DND-41 (cell line): ENCODE measurements at regions not wholly inside any gene's neighbourhood (a gene's known extent, or its start where the extent isn't known, plus 50 kb on each side); places are given as distances from the start of the nearest gene placed in this dataset.

ENCODE experiments used
- ATAC-seq: fragments of 200-7000 bp; cut with Tn5 transposase; 3 replicates; pipeline ENCODE4 v1.9.1; 2021; ENCODE audit warnings: low read depth; ENCODE audit not compliant: insufficient read depth
- DNase-seq: peaks from one replicate; pipeline ENCODE4 v3.0.0-alpha.2; 2020
- H2AFZ ChIP-seq: 2 replicates; pipeline ENCODE4 v1.6.0; 2012; ENCODE audit warnings: low read depth, low read length
- H3K27ac ChIP-seq: 2 replicates; pipeline ENCODE4 v1.5.1; 2012; ENCODE audit warnings: low read length, inconsistent platforms
- H3K27me3 ChIP-seq: fragments of 200-600 bp; sonication (generic); 2 replicates; pipeline ENCODE4 v1.6.0; 2012; ENCODE audit warnings: low read length, mild to moderate bottlenecking, inconsistent platforms; ENCODE audit not compliant: insufficient read depth, poor library complexity
- H3K36me3 ChIP-seq: 2 replicates; pipeline ENCODE4 v1.5.1; 2012; ENCODE audit warnings: low read length, inconsistent platforms; ENCODE audit not compliant: insufficient read depth
- H3K4me1 ChIP-seq: 2 replicates; pipeline ENCODE4 v1.5.1; 2012; ENCODE audit warnings: mild to moderate bottlenecking, low read length; ENCODE audit not compliant: insufficient read depth
- H3K4me2 ChIP-seq: 2 replicates; pipeline ENCODE4 v1.6.0; 2012; ENCODE audit warnings: mild to moderate bottlenecking, moderate library complexity, low read length, inconsistent platforms; ENCODE audit not compliant: insufficient read depth
- H3K4me3 ChIP-seq, 2 experiments: fragments of 200-600 bp in 1 of 2; shearing (Covaris generic) in 1 of 2; 2 replicates each; pipeline ENCODE4 v1.5.1; 2012 to 2016; ENCODE audit warnings: inconsistent platforms in 2 of 2, low read length in 2 of 2, mild to moderate bottlenecking in 2 of 2, low read depth in 1 of 2, moderate library complexity in 1 of 2
- H3K79me2 ChIP-seq: 2 replicates; pipeline ENCODE4 v1.6.0; 2012; ENCODE audit warnings: low read length, inconsistent platforms; ENCODE audit not compliant: insufficient read depth
- H3K9ac ChIP-seq: 2 replicates; pipeline ENCODE4 v1.6.0; 2012; ENCODE audit warnings: low read depth, mild to moderate bottlenecking, inconsistent platforms, low read length, moderate library complexity
- H3K9me3 ChIP-seq: 2 replicates; pipeline ENCODE4 v1.5.1; 2012; ENCODE audit warnings: low read length, moderate library complexity, mild to moderate bottlenecking, inconsistent platforms; ENCODE audit not compliant: insufficient read depth, severe bottlenecking
- H4K20me1 ChIP-seq: 2 replicates; pipeline ENCODE4 v1.6.0; 2012; ENCODE audit warnings: low read length; ENCODE audit not compliant: insufficient read depth
- CTCF ChIP-seq: IDR thresholded peaks from 2 replicates; pipeline ENCODE4 v1.5.1; 2012; ENCODE audit warnings: borderline replicate concordance, low read length, moderate library complexity, mild to moderate bottlenecking; ENCODE audit not compliant: poor library complexity, severe bottlenecking; ENCODE audit errors: extremely low read depth
- EZH2 ChIP-seq: IDR thresholded peaks from 3 replicates; pipeline ENCODE4 v1.6.1; 2012; ENCODE audit warnings: borderline replicate concordance, low read depth, mild to moderate bottlenecking, moderate library complexity, low read length, inconsistent platforms; ENCODE audit not compliant: severe bottlenecking

- ATAC-seq (no peak), DNase-seq (no peak)
- Histone ChIP-seq H3K27me3 (no peaks in the 10 kb centered on the region), H3K4me3 (no peak overlapping the region), H3K36me3 (no peaks in the 10 kb centered on the region), H3K4me1 (no peaks in the 10 kb centered on the region), H3K9ac (no peak overlapping the region), H3K9me3 (no peaks in the 10 kb centered on the region), H3K79me2 (no peaks in the 10 kb centered on the region), H3K4me2 (no peak overlapping the region), H2AFZ (no peak overlapping the region), H4K20me1 (no peaks in the 10 kb centered on the region), H3K27ac (no peak overlapping the region)
- TF ChIP-seq EZH2 = no peak
- TF ChIP-seq CTCF = no peak
Measured at GRCh38 chr12:115386946-115387345, 703.0 kb upstream of the TBX3 start.

- Histone ChIP-seq H3K4me3 (no peak overlapping the region), H3K27me3 (peaks cover 10% of the 10 kb centered on the region), H3K9ac (no peak overlapping the region), H3K36me3 (no peaks in the 10 kb centered on the region), H3K9me3 (no peaks in the 10 kb centered on the region), H3K79me2 (no peaks in the 10 kb centered on the region), H4K20me1 (no peaks in the 10 kb centered on the region), H3K4me1 (no peaks in the 10 kb centered on the region), H3K27ac (no peak overlapping the region), H3K4me2 (no peak overlapping the region), H2AFZ (no peak overlapping the region)
- ATAC-seq = no peak
- DNase-seq = no peak
- TF ChIP-seq CTCF (no peak), EZH2 (no peak)
Measured at GRCh38 chr12:115385141-115385540, 701.2 kb upstream of the TBX3 start.

- Histone ChIP-seq H3K27ac (no peak overlapping the region), H3K27me3 (peaks cover 10% of the 10 kb centered on the region), H4K20me1 (no peaks in the 10 kb centered on the region), H3K4me1 (no peaks in the 10 kb centered on the region), H3K4me3 (no peak overlapping the region), H3K4me2 (no peak overlapping the region), H3K79me2 (no peaks in the 10 kb centered on the region), H3K36me3 (no peaks in the 10 kb centered on the region), H3K9ac (no peak overlapping the region), H2AFZ (no peak overlapping the region), H3K9me3 (no peaks in the 10 kb centered on the region)
- no peak for TF ChIP-seq CTCF
- TF ChIP-seq EZH2 = no peak
- ATAC-seq (no peak), DNase-seq (no peak)
Measured at GRCh38 chr12:115384391-115384790, 700.4 kb upstream of the TBX3 start.

GRCh38 chr12:115383668-115384067 is 699.7 kb upstream of the TBX3 start:
- ATAC-seq (no peak), DNase-seq (no peak)
- TF ChIP-seq EZH2 = no peak
- no peak for TF ChIP-seq CTCF
- Histone ChIP-seq H4K20me1 (no peaks in the 10 kb centered on the region), H2AFZ (no peak overlapping the region), H3K9me3 (no peaks in the 10 kb centered on the region), H3K4me2 (no peak overlapping the region), H3K9ac (no peak overlapping the region), H3K27me3 (peaks cover 10% of the 10 kb centered on the region), H3K4me1 (no peaks in the 10 kb centered on the region), H3K4me3 (no peak overlapping the region), H3K79me2 (no peaks in the 10 kb centered on the region), H3K27ac (no peak overlapping the region), H3K36me3 (no peaks in the 10 kb centered on the region)
